ENCODE measurements at regions not wholly inside any gene's neighbourhood (a gene's known extent, or its start where the extent isn't known, plus 50 kb on each side); places are given as distances from the start of the nearest gene placed in this dataset.

DNA sequence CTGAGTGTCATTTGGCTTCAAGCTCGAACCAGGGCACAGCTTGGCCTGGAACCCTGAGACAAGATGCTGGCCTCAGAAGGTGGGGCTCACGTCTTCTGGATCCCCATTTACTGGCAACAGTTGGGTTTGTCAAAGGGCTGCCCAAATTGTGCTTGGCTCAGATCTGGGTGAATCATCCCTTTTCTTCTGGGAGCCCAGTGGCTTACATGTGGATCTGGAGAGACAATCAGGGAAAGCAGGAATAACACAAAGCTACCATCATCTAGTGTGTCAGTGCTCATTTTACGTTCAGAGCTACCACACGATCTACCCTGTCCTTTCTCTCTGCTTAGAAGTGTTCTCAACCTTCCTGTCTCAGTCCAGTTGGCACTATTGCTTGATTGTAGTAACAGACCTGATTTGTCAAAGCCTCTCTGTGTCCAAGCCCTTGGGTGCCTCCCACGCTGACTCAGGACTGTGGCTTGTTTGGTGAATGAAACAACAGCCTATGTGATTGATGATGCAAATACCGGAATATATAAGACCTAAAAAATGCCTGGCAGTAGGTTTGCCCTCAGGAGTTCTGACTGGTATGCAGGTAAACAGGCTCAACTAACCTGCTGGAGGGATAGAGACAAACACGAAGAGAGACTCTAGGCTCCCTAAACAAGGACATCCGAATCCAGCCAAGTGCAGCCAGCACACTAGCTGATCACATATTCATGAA lies 974.3 kb downstream of the VRK1 start:
- TF ChIP-seq POLR2A (IDR thresholded peaks at IDR 0.05) (no peak), CTCF (IDR thresholded peaks at IDR 0.05) (no peak), EP300 (IDR thresholded peaks at IDR 0.05) (no peak)
